GM21390 (cell line): ENCODE measurements at regions not wholly inside any gene's neighbourhood (a gene's known extent, or its start where the extent isn't known, plus 50 kb on each side); places are given as distances from the start of the nearest gene placed in this dataset.
"Not testable (repeated sequence)": the region's sequence is repeated elsewhere in the genome, so short reads cannot be mapped to it uniquely, and the experiment has no call there.

Experiments
- ATAC-seq: cut with Tn5 transposase; IDR thresholded peaks from one replicate; pipeline ENCODE4 v1.9.1; 2021; ENCODE audit not compliant: unreplicated experiment

DNA sequence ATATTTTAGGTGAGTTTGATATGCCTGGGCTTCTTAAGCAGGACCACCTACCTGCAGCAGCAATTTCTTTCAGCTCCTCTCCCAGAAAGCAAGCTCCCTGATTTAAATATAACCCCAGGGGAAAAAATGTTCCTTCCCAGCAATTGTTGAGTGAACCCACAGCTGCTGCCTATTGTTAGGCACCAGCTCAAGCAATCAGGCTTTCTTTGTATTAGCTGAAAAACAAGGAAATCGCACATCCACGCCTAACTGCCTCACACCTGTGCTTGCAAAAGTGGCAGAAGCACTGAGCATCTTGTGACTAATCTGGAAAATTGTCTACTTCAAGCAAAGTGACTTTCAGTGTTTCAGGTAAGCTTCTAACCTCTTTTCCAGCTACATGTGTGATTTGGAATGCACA lies 432.2 kb downstream of the SMARCA1 start:
- ATAC-seq, result no peak

DNA sequence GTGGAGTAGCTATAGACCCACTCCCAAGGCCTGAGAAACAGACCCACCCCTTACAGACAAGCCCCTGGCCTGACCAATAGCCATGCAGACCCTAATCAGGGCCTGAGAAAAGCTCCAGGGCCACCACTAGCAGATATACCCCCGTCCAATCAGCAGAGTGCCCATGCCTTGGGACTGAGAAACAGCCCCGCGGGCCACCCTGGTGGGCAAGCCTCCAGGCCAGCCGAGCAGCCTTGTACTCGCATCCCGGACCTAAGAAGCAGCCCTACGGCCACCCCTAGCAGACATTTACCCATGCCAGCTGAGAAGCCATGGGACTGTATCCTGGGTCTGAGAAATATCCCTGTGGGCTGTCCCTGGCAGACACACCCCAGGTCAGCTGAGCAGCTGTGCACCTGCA lies 436.5 kb downstream of the SMARCA1 start:
- ATAC-seq, result no peak

DNA sequence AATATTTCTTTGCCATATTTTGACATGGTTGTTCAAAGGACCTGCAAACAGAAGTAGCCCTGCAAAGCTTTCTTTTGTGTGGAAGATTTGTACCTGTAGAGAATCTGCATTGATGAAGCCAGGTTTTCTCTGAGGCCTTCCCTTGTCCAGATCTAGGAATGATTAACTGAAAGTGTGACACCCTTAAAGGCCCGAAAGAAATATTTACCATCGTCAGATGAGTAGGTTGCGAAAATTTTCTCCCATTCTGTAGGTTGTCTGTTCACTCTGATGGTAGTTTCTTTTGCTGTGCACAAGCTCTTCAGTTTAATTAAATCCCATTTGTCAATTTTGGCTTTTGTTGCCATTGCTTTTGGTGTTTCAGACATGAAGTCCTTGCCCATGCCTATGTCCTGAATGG lies 439.0 kb downstream of the SMARCA1 start:
- ATAC-seq, result not testable (repeated sequence)

DNA sequence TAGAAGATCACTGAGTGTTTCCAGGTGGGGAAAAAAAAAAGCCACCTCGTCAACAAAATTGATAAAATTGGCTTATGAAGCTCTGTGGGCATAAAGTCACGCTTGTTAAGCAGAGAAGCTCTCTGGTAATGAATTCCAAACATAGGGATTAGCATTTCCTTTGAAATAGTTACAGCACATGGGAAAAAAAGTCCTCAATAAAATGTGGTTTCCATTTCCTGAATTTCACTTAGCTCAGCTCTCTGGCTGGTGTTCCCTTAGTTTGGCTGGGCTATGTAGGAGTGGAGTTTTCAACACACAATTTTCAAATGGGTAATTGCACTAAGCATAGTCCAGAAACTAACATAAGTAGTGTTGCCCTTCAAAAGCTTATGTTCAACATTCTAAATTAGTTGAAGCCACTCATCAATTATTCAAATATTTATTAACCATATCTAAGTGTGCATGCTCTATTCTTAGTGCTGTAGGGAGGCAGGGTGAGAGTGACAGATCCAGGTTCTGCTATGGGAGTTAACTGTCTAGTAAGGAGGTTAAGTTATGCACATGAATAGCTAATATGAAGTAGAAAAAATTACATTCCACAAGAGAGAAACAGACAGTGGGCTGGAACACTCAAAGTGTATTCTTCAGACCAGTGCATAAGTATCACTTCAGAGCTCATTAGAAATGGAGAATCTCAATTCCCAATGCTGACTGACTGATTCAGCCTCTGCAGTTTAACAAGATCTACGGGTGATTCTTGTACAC lies 445.7 kb downstream of the SMARCA1 start:
- ATAC-seq, result no peak

DNA sequence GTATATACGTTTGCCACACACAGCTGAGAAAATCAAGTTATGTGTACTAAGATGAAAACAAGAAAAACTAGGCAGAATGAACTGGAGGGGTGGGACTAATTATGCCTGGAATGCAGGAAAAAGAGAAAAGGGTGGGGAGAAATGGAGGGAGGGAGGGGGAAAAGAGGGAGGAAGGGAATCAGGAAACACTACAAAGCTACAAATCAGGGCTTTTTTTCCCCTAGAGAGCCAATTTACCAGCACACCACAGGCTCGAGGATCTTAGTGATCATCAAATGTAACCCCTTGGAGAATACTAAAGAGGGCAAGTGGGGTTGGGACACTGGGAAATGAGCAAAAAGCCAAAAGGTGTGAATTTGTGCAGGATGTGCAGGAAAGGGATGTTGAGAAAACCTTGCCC lies 451.9 kb downstream of the SMARCA1 start:
- ATAC-seq, result no peak

DNA sequence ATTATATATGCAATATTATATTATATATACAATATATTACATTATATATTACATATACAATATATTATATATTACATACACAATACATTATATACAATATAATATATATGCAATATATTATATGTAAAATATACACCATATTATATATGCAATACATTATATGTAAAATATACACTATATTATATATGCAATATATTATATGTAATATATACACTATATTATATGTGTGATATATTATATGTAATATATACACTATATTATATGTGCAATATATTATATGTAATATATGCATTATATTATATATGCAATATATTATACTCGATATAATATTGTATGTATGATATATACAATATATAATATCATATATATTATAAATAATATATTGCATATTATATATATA lies 457.4 kb downstream of the SMARCA1 start:
- ATAC-seq, result no peak

DNA sequence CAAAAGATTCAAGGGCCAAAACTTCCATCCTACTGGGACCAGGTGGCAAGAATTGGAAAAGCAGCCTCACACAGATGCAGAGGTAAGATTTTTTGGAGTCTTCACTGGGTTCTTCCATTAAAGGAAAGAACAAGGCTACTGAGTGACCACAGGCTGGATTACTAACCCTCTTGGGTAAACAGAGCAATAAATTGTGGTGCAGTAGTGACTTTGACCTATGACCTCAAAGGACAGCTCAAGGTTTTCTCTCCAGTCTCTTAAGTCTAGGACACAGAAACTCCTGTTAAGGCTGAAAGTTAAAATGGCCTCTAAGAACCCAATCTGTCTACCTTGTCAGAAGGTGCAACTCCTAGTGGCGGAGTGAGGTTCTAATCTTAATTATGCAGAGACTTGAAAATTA lies 464.9 kb downstream of the SMARCA1 start:
- ATAC-seq, result no peak

DNA sequence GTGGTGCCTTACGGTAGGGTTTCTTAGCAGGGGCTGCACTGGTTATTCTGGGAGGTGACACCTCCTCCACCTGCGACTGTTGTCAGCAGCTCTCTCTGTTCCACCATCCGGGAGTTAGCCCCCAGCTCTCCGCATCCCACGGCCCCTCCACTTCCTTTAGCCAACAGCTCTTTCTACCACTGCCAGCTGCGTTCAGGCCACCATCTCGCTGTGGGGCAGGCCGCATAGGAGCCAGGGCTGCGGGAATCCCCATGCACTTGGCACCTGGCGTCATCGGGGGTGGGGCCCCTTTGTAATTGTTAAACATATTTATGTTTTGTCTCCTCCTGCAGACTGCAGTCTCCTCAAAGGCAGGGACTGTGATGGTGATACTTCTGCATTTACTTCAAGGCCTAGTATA lies 480.2 kb downstream of the SMARCA1 start:
- no peak for ATAC-seq

DNA sequence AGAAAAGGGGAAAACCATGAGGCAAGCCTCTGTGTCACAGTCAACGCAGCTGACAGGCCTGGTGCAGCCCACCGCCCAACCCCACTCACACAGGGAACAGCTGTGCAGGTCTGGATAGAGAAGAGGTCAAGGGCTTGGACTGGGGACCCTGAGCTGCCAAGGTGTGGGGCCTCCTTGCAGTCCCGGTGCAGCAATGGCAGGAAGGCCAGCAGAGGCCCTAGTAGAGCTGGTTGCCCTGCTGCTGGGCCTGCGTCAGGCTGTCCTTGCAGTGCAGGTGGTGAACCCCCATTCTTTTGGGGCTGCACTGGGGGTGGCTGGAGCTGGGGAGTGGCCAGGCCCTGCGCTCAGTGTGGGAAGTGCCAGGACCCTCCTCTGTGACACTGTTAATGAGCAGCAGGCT lies 482.0 kb downstream of the SMARCA1 start:
- ATAC-seq, result no peak

DNA sequence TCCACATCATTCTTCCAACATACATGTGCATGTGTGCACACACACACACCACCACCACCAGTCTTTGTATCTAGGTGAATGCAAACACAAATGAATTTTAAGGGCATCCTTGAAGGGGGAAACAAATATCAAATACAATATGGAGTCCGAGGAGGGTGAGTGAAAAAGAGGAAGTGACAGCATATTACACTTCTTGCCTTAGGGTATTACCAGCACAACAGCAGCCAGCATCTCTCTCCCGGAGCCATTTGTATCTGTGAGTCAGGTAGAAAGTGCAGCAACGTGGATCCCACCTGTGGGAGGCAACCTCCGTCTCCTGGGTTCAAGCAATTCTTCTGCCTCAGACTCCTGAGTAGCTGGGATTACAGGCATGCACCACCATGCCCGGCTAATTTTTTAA lies 483.2 kb downstream of the SMARCA1 start:
- ATAC-seq, result no peak

DNA sequence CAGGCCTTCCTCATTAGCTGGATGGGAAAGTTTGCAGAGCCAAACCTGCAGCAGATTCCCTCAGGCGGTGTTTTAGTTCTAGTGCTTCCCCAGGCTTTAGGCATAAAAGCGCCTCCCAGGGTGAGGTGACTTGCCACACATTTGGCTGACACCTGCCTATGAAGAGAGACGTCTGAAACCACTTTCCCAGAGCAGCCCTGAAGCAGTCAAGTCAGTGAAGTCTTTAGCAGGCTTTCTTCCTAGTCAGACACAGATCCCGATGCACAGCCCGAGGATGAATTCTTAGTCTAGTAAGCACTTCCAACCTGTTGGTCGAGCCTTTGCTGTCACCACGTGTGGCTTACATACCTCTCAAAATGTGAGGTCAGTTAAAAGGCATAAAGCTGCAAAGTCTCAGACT lies 484.1 kb downstream of the SMARCA1 start:
- no peak for ATAC-seq

DNA sequence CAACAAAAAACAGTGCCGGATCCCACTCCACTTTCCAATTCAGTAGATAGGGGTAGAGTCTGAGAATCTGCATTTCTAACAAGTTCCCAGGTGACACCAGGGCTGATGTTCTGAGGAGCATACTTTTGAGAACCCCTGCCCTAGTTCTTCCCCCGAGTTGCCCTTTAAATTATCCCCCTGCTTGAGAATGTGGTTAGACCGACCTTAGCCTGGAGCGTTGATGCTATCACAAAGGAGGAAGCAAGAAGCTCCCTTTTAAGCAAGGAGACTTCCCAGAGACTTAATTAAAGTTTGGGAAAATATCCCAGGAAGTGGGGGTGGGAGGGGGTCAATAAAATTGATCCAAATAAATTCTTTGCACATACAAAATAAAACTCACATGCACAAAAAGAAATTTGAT lies 485.9 kb downstream of the SMARCA1 start:
- ATAC-seq, result no peak

DNA sequence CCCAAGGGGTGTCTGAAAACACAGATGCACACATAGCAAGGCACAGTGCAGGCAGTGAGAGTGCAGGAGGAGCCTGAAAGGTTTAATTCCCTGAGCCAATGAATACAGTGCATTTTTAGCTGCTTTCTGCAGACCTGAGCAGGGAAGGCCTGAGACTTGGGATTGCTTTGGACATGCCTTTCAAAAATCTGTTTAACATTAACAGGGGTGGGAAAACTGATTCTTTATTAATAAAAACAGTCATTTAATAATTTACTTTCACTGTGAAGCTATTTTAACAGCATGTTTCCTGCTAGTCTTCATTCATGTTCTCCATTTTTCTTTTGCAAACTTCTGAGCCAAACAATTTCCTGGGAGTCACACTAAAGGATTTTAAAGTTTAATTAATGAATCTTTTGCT lies 488.1 kb downstream of the SMARCA1 start:
- no peak for ATAC-seq

DNA sequence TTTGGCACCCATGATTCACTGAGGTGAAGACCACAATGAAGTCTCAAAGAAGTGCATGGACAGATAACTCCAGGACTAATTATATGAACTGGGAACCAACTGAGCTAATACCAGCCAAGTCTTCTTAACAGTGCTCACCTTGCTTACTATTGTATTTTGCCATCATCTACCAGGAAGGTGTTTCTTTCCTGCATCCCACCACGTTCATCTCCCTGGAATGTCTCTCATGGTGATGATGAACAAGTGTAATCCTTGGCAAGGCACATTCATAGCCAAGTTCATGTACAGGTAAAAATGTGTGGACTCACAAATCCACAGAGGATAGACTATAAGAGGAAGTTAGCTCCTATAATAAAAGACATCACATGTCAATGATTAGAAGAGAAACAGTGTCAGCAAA lies 489.1 kb downstream of the SMARCA1 start:
- ATAC-seq, result no peak

DNA sequence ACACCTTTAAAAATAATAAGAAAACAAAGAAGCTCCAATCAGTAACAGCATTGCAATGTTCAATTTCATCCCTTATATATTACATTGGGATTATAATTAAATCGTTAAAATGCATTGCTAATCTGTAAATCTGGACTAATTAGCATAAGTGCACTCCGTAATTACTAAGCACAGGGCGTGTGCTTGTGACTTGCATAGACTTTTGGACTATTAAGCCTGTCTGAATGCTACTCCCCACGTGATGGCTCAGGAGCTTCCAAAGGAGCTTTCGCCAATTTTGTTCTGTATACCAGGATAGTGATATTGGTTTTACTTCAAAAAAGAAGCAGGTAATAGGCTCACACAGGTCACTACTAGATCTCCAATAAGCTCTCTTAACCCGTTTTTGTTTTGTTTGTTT lies 497.1 kb downstream of the SMARCA1 start:
- ATAC-seq, result no peak

DNA sequence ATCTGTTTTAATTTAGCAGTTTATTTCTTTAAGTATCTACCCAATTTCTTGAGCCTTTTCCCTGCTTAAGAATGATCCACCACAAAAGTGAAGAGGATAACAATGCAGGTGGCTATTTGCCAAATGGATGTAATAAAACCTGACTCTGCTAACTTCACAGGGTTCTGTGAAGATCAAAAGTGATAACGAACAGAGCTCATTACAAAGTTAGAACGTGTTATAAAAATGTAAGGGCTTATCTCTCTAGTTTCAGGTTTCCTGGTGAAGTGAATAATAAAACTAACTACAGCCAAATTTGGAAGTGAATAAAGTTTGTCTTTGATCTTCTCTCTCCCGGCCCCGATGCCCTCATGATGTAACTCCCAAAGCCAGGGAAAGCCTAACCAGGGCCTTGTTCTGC lies 497.9 kb downstream of the SMARCA1 start:
- no peak for ATAC-seq

DNA sequence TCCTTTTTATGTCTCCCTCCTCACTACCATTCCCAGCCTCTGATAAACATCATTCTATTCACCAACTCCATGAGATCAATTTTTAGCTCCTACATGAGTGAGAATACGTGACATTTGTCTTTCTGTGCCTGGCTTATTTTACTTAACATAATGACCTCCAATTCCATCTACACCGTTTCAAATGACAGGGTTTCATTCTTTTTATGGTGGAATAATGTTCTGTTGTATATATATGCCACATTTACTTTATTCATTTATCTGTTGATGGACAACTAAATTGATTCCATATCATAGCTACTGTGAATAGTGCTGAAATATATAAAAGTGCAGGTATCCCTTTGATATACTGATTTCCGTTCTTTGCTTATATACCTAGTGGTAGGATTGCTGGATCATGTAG lies 503.9 kb downstream of the SMARCA1 start:
- no peak for ATAC-seq

DNA sequence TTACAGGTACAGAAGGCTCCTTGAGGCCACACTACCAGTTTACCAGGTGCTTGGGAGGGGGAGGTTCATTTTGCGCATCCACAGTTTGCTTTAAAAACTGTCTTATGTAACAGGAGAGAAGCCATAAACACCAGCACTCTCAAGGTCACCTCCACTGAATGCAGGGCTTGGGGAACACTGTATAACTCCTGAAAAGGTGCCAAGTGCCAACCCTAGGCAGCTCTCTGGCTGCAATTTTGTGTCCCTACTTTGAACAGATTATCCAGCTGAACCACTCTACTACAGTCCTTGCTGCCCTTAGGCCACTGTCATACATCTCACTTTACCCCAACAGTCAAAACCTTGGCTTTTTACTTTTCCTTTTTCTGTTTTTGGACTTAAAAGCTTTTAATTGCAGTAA lies 507.9 kb downstream of the SMARCA1 start:
- no peak for ATAC-seq

DNA sequence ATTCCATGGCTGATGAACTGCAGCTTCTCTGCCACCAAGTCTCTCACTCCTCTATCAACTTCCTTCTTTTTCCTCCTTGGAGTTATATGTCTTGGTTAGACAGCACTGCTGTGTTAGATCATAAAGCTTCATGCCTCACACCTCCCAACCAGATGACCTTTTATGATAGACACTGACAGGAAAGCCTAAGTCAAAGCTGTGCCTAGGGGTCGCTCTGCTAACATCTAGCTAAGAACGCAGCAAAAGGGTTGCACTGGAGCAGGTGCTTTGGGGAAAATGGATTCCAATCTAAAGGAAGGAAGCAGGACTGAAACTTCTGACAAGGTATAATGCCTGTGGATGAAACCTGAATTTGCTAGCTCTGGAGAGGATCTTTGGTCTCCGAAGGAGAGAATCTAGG lies 509.7 kb downstream of the SMARCA1 start:
- ATAC-seq, result no peak

DNA sequence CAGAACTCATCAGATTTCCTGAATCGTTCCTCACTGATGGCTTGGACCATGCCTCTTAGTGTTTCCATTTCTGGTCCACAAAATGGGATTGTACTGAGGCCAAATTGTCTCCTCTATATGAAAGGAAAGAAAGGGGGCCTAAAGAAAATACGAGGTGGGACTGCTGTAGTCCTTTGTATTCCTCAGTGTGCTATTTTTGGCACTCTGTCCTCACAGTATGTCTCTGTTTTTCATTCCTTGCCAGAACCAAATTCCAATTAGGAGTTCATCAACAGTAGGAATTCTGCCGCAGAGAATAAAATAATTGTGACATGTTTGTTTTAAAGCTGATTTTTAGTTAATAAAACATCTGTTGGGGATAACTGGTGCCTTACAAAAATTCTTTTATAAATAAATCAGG lies 515.7 kb downstream of the SMARCA1 start:
- ATAC-seq, result no peak

DNA sequence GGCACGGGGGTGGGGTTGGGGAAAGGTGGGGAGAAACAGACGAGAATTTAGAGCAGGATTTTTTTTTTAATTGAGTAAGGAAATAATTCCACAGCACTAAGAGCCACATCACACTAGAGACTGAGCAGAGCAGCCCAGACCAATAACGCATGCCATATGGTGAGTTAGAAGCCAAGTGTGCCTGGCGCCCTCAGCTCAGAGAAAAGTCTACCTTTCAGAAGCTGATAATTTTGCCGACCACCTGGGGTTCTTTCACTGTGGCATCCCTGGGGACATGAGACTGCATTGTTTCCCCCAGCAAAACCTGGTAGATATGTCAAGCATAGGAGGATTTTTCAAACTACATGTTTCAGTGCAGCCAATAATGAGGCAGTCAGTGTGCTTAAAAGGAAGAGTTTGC lies 516.8 kb downstream of the SMARCA1 start:
- ATAC-seq, result no peak

DNA sequence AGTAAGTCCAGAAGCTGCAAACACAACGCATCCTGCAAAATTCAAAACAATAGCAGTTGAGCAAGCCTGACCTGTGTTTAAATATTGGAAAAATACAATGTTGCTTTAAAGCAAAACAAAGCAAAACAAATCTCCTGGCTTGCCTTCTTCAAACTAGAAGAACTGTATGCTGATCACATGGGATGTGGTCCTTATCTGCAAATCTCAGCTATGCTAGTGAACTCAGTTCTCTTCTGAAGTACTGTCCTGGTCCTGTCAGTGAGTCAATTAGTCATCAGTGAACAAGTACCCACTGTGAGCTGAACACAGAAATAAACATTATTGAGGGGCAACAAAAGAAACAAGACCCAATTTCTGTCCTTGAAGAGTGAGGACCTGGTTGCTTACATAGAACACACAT lies 522.5 kb downstream of the SMARCA1 start:
- ATAC-seq, result no peak

DNA sequence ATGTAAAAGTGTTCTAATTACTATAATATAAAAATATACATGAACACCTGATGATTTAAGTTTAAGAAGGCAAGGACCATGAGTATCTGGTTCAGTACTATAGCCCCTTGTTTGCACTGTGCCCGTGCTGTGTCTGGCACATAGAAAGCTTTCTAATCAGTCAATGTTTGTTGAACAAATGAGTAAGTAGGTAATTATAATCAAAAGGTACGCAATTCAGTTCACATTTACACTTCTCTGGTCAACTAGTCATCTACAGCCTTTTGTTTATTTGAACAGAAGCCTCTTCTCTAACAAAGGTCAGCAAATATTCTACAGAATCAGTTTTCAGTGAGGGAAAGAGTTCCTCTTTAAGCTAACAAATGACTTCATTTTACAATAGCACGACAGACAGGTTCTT lies 523.3 kb downstream of the SMARCA1 start:
- ATAC-seq, result no peak
